PFSK-1 (cell line): ENCODE measurements at regions not wholly inside any gene's neighbourhood (a gene's known extent, or its start where the extent isn't known, plus 50 kb on each side); places are given as distances from the start of the nearest gene placed in this dataset.

Experiments
- FOXP2 ChIP-seq: optimal IDR thresholded peaks from 2 replicates; pipeline ENCODE3; 2011; ENCODE audit warnings: borderline replicate concordance, control low read depth, inconsistent platforms; ENCODE audit not compliant: insufficient read depth; ENCODE audit errors: extremely low read length, extremely low read depth
- POLR2AphosphoS5 ChIP-seq: IDR thresholded peaks from 2 replicates; pipeline ENCODE4 v1.6.1; 2012; ENCODE audit warnings: low read depth, mild to moderate bottlenecking, control low read depth, low read length, moderate library complexity
- SIN3A ChIP-seq: IDR thresholded peaks from 2 replicates; pipeline ENCODE4 v1.6.1; 2012; ENCODE audit warnings: mild to moderate bottlenecking, low read length, moderate library complexity, borderline replicate concordance; ENCODE audit not compliant: insufficient read depth
- TAF1 ChIP-seq: IDR thresholded peaks from 2 replicates; pipeline ENCODE4 v1.6.1; 2012; ENCODE audit warnings: low read length, control low read depth, borderline replicate concordance; ENCODE audit not compliant: insufficient read depth
- TF ChIP-seq, protein P1 (sequence below), 2 experiments: IDR thresholded peaks; 2 replicates each; pipeline versions ENCODE4 v1.6.1 to v1.8.0; 2011 to 2012; ENCODE audit warnings: low read depth in 2 of 2, low read length in 2 of 2, control low read depth in 1 of 2, inconsistent platforms in 1 of 2, mild to moderate bottlenecking in 1 of 2, moderate library complexity in 1 of 2; ENCODE audit not compliant: insufficient read depth in 1 of 2

DNA sequence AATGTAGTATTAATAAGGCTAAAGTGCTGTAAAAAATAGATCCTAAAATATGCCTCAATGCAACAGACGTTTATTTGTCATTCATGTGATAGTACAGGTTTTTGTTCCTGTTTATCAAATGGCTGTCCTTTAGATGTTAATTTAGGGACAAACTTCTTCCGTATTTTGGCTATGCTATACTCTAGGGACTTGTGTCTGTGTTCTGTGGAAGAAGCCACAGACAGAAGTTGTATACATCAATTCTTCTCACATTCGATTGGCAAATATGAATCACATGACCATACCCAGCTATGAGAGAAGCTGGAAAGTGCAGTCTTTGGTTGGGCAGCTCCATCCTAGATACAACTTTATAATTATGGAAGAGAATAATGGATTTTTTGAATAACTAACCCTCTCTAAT, 232.7 kb upstream of the SNX7 start:
- TF ChIP-seq SIN3A: no peak
- TF ChIP-seq FOXP2: no peak
- no peak for TF ChIP-seq POLR2AphosphoS5
- TF ChIP-seq TAF1: no peak
- TF ChIP-seq, protein P1, sequence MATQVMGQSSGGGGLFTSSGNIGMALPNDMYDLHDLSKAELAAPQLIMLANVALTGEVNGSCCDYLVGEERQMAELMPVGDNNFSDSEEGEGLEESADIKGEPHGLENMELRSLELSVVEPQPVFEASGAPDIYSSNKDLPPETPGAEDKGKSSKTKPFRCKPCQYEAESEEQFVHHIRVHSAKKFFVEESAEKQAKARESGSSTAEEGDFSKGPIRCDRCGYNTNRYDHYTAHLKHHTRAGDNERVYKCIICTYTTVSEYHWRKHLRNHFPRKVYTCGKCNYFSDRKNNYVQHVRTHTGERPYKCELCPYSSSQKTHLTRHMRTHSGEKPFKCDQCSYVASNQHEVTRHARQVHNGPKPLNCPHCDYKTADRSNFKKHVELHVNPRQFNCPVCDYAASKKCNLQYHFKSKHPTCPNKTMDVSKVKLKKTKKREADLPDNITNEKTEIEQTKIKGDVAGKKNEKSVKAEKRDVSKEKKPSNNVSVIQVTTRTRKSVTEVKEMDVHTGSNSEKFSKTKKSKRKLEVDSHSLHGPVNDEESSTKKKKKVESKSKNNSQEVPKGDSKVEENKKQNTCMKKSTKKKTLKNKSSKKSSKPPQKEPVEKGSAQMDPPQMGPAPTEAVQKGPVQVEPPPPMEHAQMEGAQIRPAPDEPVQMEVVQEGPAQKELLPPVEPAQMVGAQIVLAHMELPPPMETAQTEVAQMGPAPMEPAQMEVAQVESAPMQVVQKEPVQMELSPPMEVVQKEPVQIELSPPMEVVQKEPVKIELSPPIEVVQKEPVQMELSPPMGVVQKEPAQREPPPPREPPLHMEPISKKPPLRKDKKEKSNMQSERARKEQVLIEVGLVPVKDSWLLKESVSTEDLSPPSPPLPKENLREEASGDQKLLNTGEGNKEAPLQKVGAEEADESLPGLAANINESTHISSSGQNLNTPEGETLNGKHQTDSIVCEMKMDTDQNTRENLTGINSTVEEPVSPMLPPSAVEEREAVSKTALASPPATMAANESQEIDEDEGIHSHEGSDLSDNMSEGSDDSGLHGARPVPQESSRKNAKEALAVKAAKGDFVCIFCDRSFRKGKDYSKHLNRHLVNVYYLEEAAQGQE (IDR thresholded peaks at IDR 0.05; ENCODE audit: insufficient read depth in 1 of 2, low read depth in 2 of 2, low read length in 2 of 2): no peak

DNA sequence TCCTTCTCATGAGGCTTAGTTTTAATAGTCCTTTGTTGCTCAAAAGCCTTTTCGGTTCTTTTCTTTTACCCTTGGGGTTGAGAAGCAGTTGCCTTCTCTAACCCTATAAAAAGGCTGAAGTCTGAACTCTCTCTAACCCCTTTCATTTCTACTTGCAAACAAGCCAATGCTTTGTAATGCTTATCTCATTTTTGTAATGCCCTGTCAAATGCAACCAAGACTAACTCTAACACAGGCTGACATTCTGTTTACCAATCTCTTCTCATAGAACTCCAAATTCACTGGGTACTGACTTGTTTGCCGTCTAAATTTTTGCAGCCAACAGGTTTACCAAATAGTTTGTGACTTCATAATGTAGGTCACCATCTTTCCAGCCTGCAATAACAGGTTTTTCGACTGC, 233.9 kb upstream of the SNX7 start:
- TF ChIP-seq, protein P1 (IDR thresholded peaks at IDR 0.05; ENCODE audit: insufficient read depth in 1 of 2, low read depth in 2 of 2, low read length in 2 of 2): no peak
- TF ChIP-seq SIN3A (no peak), POLR2AphosphoS5 (no peak), TAF1 (no peak), FOXP2 (no peak)

DNA sequence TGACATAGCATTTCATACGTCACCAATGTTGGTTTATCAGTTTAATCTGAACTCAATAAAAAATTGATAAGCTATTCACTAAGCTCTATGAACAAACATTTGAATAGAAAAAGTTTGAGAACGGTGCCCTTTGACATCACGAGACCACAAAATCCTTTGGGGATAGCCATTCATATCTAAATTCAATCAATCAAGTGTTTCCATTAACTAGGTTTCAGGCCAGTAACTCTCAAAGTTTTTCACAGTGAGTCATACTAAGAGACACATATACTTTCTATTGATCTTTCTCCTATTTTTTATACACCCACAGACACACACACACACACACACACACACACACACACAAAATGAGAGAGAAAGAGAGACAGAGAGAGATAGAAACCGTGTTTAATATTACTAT, 235.4 kb upstream of the SNX7 start:
- TF ChIP-seq TAF1 (no peak), POLR2AphosphoS5 (no peak)
- TF ChIP-seq, protein P1 (IDR thresholded peaks at IDR 0.05; ENCODE audit: insufficient read depth in 1 of 2, low read depth in 2 of 2, low read length in 2 of 2): no peak

DNA sequence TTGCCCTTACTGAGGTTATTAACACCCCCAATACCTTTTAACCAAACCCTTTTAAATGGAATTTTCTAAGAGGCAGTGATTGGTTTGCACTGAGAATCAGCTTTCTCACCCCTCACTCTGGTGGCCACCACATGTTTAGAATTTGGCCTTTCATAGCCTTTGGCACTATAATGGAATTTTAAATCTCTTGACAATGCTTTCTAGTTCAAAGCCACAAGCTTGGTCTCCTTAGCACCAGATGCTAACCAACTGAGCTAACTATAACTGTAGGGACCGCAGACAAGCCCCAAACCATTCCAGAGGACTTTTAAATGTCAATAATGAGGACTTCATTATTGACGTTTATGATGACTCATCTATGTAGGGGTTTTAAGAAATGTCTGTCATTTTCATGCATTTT, 238.7 kb upstream of the SNX7 start:
- TF ChIP-seq TAF1 (no peak), POLR2AphosphoS5 (no peak), SIN3A (no peak)

DNA sequence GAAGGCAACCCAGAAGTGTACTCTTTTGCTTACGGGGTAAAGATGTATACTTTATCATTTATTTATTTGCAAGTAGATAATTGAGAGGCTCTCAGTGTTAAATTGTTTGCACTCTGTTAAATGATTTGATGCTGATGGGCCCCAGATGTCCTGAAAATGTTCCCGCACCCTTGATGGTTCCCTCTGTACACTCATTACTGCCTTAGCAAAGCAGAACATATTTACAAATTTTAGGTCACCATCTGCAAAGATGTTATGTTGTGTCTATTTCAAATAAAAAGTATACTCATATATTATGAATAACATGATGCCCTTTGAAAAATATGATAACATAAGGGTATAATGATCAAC, 240.5 kb upstream of the SNX7 start:
- TF ChIP-seq FOXP2 (no peak), SIN3A (no peak)
- TF ChIP-seq, protein P1 (IDR thresholded peaks at IDR 0.05; ENCODE audit: insufficient read depth in 1 of 2, low read depth in 2 of 2, low read length in 2 of 2): no peak

DNA sequence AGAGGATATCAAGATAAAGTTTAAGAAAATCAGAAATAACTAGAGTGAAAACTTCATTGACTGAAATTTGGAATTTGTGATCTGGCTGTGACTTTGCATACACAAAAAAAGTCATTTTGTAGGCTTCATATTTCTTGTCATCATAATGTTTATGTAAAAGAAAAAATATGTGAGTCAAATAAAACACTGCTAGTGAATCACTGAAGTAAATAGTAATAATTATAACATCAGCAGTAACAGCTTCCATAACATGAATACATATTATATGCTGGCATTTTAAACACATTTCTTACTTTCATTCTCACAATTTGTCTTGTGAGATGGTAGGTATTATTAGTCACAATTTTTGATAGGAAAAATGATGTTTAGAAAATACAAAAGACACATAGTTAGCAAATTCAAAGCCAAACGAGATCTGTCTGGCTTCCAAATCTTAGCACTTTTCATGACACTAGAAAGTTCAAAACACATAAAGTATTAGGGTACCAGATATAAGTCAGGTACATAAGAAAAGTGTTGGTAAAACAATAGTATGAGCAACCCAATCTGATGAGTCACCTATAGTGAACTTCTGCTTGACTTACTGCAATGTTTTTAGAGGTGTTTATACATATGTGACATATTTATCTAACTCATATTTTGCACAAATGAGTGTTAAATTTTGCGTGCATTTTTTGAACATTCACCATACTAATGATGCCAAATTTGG, 241.0 kb upstream of the SNX7 start:
- TF ChIP-seq, protein P1 (IDR thresholded peaks at IDR 0.05; ENCODE audit: insufficient read depth in 1 of 2, low read depth in 2 of 2, low read length in 2 of 2): no peak
- TF ChIP-seq SIN3A (no peak), FOXP2 (no peak), TAF1 (no peak), POLR2AphosphoS5 (no peak)
